Glutamatergic neuron (in vitro differentiated cells): ENCODE measurements at regions not wholly inside any gene's neighbourhood (a gene's known extent, or its start where the extent isn't known, plus 50 kb on each side); places are given as distances from the start of the nearest gene placed in this dataset.

Experiments
- DNase-seq: peaks from one replicate; pipeline ENCODE4 v3.0.0; 2022
- H3K27ac Mint-ChIP-seq: one replicate; pipeline ENCODE4 v1.8.0; 2020; ENCODE audit warnings: mild to moderate bottlenecking, mixed read lengths, inconsistent platforms; ENCODE audit not compliant: unreplicated experiment
- H3K27me3 Mint-ChIP-seq: one replicate; pipeline ENCODE4 v1.8.0; 2020; ENCODE audit warnings: mild to moderate bottlenecking, moderate library complexity, mixed read lengths, inconsistent platforms; ENCODE audit not compliant: unreplicated experiment
- H3K36me3 Mint-ChIP-seq: one replicate; pipeline ENCODE4 v1.8.0; 2020; ENCODE audit warnings: mild to moderate bottlenecking, mixed read lengths, inconsistent platforms; ENCODE audit not compliant: unreplicated experiment
- H3K4me1 Mint-ChIP-seq: one replicate; pipeline ENCODE4 v1.8.0; 2020; ENCODE audit warnings: mild to moderate bottlenecking, low read depth, mixed read lengths, inconsistent platforms; ENCODE audit not compliant: unreplicated experiment
- H3K4me3 Mint-ChIP-seq: one replicate; pipeline ENCODE4 v1.8.0; 2020; ENCODE audit warnings: mild to moderate bottlenecking, mixed read lengths, inconsistent platforms; ENCODE audit not compliant: unreplicated experiment
- H3K9me3 Mint-ChIP-seq: one replicate; pipeline ENCODE4 v1.8.0; 2020; ENCODE audit warnings: mild to moderate bottlenecking, moderate library complexity, mixed read lengths, inconsistent platforms; ENCODE audit not compliant: unreplicated experiment
- CTCF ChIP-seq: fragments of 200-600 bp; sonication (generic); IDR thresholded peaks from one replicate; pipeline ENCODE4 v1.5.0; 2021; ENCODE audit not compliant: partially characterized antibody, unreplicated experiment

- Mint-ChIP-seq H3K9me3 (no peaks in the 10 kb centered on the region), H3K27ac (no peak overlapping the region), H3K4me1 (peaks cover 4% of the 10 kb centered on the region), H3K4me3 (no peak overlapping the region), H3K36me3 (no peaks in the 10 kb centered on the region), H3K27me3 (peaks cover 2% of the 10 kb centered on the region)
- DNase-seq: no peak
- TF ChIP-seq CTCF: no peak
Observed at GRCh38 chr10:33494694-33495265, 160.3 kb upstream of the NRP1 start.

GRCh38 chr10:33493978-33494377 lies 159.5 kb upstream of the NRP1 start:
- H3K27me3 Mint-ChIP-seq: peaks cover 2% of the 10 kb centered on the region
- H3K4me1 Mint-ChIP-seq: peaks cover 4% of the 10 kb centered on the region
- no peak for DNase-seq
- no peak for TF ChIP-seq CTCF
- H3K9me3 Mint-ChIP-seq: no peaks in the 10 kb centered on the region
- no peak overlapping the region for H3K4me3 Mint-ChIP-seq
- no peaks in the 10 kb centered on the region for H3K36me3 Mint-ChIP-seq
- H3K27ac Mint-ChIP-seq: no peak overlapping the region

GRCh38 chr10:33493497-33493896 lies 159.0 kb upstream of the NRP1 start:
- Mint-ChIP-seq H3K27me3 (peaks cover 2% of the 10 kb centered on the region), H3K9me3 (no peaks in the 10 kb centered on the region), H3K27ac (no peak overlapping the region), H3K36me3 (no peaks in the 10 kb centered on the region), H3K4me3 (no peak overlapping the region), H3K4me1 (peaks cover 4% of the 10 kb centered on the region)
- no peak for DNase-seq
- TF ChIP-seq CTCF: no peak

- H3K9me3 Mint-ChIP-seq: no peaks in the 10 kb centered on the region
- peaks cover 2% of the 10 kb centered on the region for H3K27me3 Mint-ChIP-seq
- no peak for TF ChIP-seq CTCF
- no peak overlapping the region for H3K27ac Mint-ChIP-seq
- peaks cover 4% of the 10 kb centered on the region for H3K4me1 Mint-ChIP-seq
- no peak for DNase-seq
- no peaks in the 10 kb centered on the region for H3K36me3 Mint-ChIP-seq
- H3K4me3 Mint-ChIP-seq: no peak overlapping the region
Observed at GRCh38 chr10:33492701-33493345, 158.4 kb upstream of the NRP1 start.

GRCh38 chr10:33489501-33490176 lies 155.2 kb upstream of the NRP1 start:
- Mint-ChIP-seq H3K36me3 (no peaks in the 10 kb centered on the region), H3K4me3 (no peak overlapping the region), H3K4me1 (peaks cover 14% of the 10 kb centered on the region), H3K27ac (no peak overlapping the region), H3K9me3 (no peaks in the 10 kb centered on the region), H3K27me3 (peaks cover 2% of the 10 kb centered on the region)
- no peak for TF ChIP-seq CTCF
- no peak for DNase-seq
